ENCODE measurements at regions not wholly inside any gene's neighbourhood (a gene's known extent, or its start where the extent isn't known, plus 50 kb on each side); places are given as distances from the start of the nearest gene placed in this dataset.

- no peak overlapping the region for H3K27ac ChIP-seq
- no peaks in the 10 kb centered on the region for H3K9me3 ChIP-seq
- no peak overlapping the region for H3K4me3 ChIP-seq
- intact Hi-C loops (cut with DNase I; ENCODE audit: low total_unique reads) = no loop called here
- no peaks in the 10 kb centered on the region for H3K27me3 ChIP-seq
- H3K36me3 ChIP-seq = no peaks in the 10 kb centered on the region
- H3K4me1 ChIP-seq = no peaks in the 10 kb centered on the region
- no peak for TF ChIP-seq POLR2AphosphoS5 (IDR thresholded peaks at IDR 0.05)
- TF ChIP-seq CTCF (IDR thresholded peaks at IDR 0.05) = no peak
- TF ChIP-seq EP300 (IDR thresholded peaks at IDR 0.05) = no peak
- no peak for TF ChIP-seq POLR2A (IDR thresholded peaks at IDR 0.05)
- no peak for DNase-seq
Measured at GRCh38 chrY:8479141-8479540, 858.1 kb upstream of the TSPY4 start.

GRCh38 chrY:8488955-8489354 is 848.3 kb upstream of the TSPY4 start:
- intact Hi-C loops (cut with DNase I; ENCODE audit: low total_unique reads) = no loop called here
- no peak for TF ChIP-seq POLR2AphosphoS5 (IDR thresholded peaks at IDR 0.05)
- TF ChIP-seq POLR2A (IDR thresholded peaks at IDR 0.05) = no peak
- no peak for TF ChIP-seq EP300 (IDR thresholded peaks at IDR 0.05)
- TF ChIP-seq CTCF (IDR thresholded peaks at IDR 0.05) = no peak
- H3K4me3 ChIP-seq = no peak overlapping the region
- no peaks in the 10 kb centered on the region for H3K36me3 ChIP-seq
- no peaks in the 10 kb centered on the region for H3K9me3 ChIP-seq
- no peak overlapping the region for H3K27ac ChIP-seq
- H3K27me3 ChIP-seq = no peaks in the 10 kb centered on the region
- H3K4me1 ChIP-seq = no peaks in the 10 kb centered on the region
- no peak for DNase-seq
- WGBS, 5 donors = 54 to 75% (median 56%) methylated on average over 1 of the region's 1 CpG; no CpG with 5 or more reads in 2 of the 5 donors

- H3K4me3 ChIP-seq = no peak overlapping the region
- no peaks in the 10 kb centered on the region for H3K36me3 ChIP-seq
- WGBS, 5 donors = 57 to 74% (median 59%) methylated on average over 4 of the region's 4 CpGs; no CpG with 5 or more reads in 2 of the 5 donors
- no peaks in the 10 kb centered on the region for H3K4me1 ChIP-seq
- no peak overlapping the region for H3K27ac ChIP-seq
- intact Hi-C loops (cut with DNase I; ENCODE audit: low total_unique reads) = no loop called here
- TF ChIP-seq EP300 (IDR thresholded peaks at IDR 0.05) (no peak), POLR2A (IDR thresholded peaks at IDR 0.05) (no peak)
- no peak for DNase-seq
- no peaks in the 10 kb centered on the region for H3K9me3 ChIP-seq
- H3K27me3 ChIP-seq = no peaks in the 10 kb centered on the region
Measured at GRCh38 chrY:8489880-8490630, 847.2 kb upstream of the TSPY4 start.

- no peaks in the 10 kb centered on the region for H3K4me1 ChIP-seq
- H3K36me3 ChIP-seq = no peaks in the 10 kb centered on the region
- H3K27me3 ChIP-seq = no peaks in the 10 kb centered on the region
- no peak for DNase-seq
- TF ChIP-seq EP300 (IDR thresholded peaks at IDR 0.05) (no peak), POLR2A (IDR thresholded peaks at IDR 0.05) (no peak), POLR2AphosphoS5 (IDR thresholded peaks at IDR 0.05) (no peak), CTCF (IDR thresholded peaks at IDR 0.05) (no peak)
- H3K27ac ChIP-seq = no peak overlapping the region
- no peak overlapping the region for H3K4me3 ChIP-seq
- H3K9me3 ChIP-seq = no peaks in the 10 kb centered on the region
- intact Hi-C loops (cut with DNase I; ENCODE audit: low total_unique reads) = no loop called here
Measured at GRCh38 chrY:8494396-8494795, 842.9 kb upstream of the TSPY4 start.

- intact Hi-C loops (cut with DNase I; ENCODE audit: low total_unique reads) = no loop called here
- no peaks in the 10 kb centered on the region for H3K27me3 ChIP-seq
- DNase-seq = no peak
- H3K4me3 ChIP-seq = no peak overlapping the region
- no peak for TF ChIP-seq POLR2A (IDR thresholded peaks at IDR 0.05)
- TF ChIP-seq POLR2AphosphoS5 (IDR thresholded peaks at IDR 0.05) = no peak
- TF ChIP-seq CTCF (IDR thresholded peaks at IDR 0.05) = no peak
- no peak for TF ChIP-seq EP300 (IDR thresholded peaks at IDR 0.05)
- WGBS, 5 donors = 44 to 58% (median 53%) methylated on average over 2 of the region's 2 CpGs; no CpG with 5 or more reads in 2 of the 5 donors
- H3K36me3 ChIP-seq = no peaks in the 10 kb centered on the region
- no peak overlapping the region for H3K27ac ChIP-seq
- no peaks in the 10 kb centered on the region for H3K9me3 ChIP-seq
- H3K4me1 ChIP-seq = no peaks in the 10 kb centered on the region
Measured at GRCh38 chrY:8495243-8495642, 842.0 kb upstream of the TSPY4 start.

All from stomach (tissue), 8 donors.